KMS-11 (cell line): ENCODE measurements at regions not wholly inside any gene's neighbourhood (a gene's known extent, or its start where the extent isn't known, plus 50 kb on each side); places are given as distances from the start of the nearest gene placed in this dataset.

Source experiments
- H2AFZ ChIP-seq: fragments of 200-600 bp; sonication (generic); 2 replicates; pipeline ENCODE4 v1.6.1; 2016; ENCODE audit warnings: antibody characterized with exemption, mixed run types, low read depth
- H3K27ac ChIP-seq: fragments of 200-600 bp; sonication (generic); 2 replicates; pipeline ENCODE4 v1.6.1; 2016; ENCODE audit warnings: mild to moderate bottlenecking, mixed run types
- H3K27me3 ChIP-seq: fragments of 200-600 bp; sonication (generic); 2 replicates; pipeline ENCODE4 v1.6.1; 2017; ENCODE audit warnings: mild to moderate bottlenecking, low read depth, mixed run types, moderate library complexity; ENCODE audit not compliant: insufficient read depth
- H3K36me3 ChIP-seq: fragments of 200-600 bp; sonication (generic); 2 replicates; pipeline ENCODE4 v1.6.1; 2017; ENCODE audit warnings: mild to moderate bottlenecking, mixed run types; ENCODE audit not compliant: insufficient read depth
- H3K4me1 ChIP-seq: fragments of 200-600 bp; sonication (generic); 2 replicates; pipeline ENCODE4 v1.6.1; 2016; ENCODE audit warnings: mild to moderate bottlenecking, low read depth, mixed run types; ENCODE audit not compliant: poor library complexity, severe bottlenecking
- H3K4me2 ChIP-seq: fragments of 200-600 bp; sonication (generic); 2 replicates; pipeline ENCODE4 v1.7.0; 2016; ENCODE audit warnings: mild to moderate bottlenecking, mixed run types
- H3K4me3 ChIP-seq: fragments of 200-600 bp; sonication (generic); IDR thresholded peaks from 2 replicates; pipeline ENCODE4 v1.6.1; 2017; ENCODE audit warnings: low read depth, low read length, mixed read lengths; ENCODE audit not compliant: insufficient read depth
- H3K79me2 ChIP-seq: fragments of 200-600 bp; sonication (generic); 2 replicates; pipeline ENCODE4 v1.6.1; 2016; ENCODE audit warnings: low read depth, mixed run types; ENCODE audit not compliant: insufficient read depth
- H3K9ac ChIP-seq: fragments of 200-600 bp; sonication (generic); 2 replicates; pipeline ENCODE4 v1.6.1; 2016; ENCODE audit warnings: mild to moderate bottlenecking, mixed run types
- H4K20me1 ChIP-seq: fragments of 200-600 bp; sonication (generic); 2 replicates; pipeline ENCODE4 v1.6.1; 2016; ENCODE audit warnings: mild to moderate bottlenecking, mixed run types; ENCODE audit not compliant: insufficient read depth
- TF ChIP-seq, protein P1 (sequence below): fragments of 200-600 bp; sonication (generic); conservative IDR thresholded peaks from 2 replicates; pipeline ENCODE4 v1.6.1; 2017; ENCODE audit warnings: low read depth, mild to moderate bottlenecking, antibody characterized with exemption, low read length, moderate library complexity, mixed read lengths

DNA sequence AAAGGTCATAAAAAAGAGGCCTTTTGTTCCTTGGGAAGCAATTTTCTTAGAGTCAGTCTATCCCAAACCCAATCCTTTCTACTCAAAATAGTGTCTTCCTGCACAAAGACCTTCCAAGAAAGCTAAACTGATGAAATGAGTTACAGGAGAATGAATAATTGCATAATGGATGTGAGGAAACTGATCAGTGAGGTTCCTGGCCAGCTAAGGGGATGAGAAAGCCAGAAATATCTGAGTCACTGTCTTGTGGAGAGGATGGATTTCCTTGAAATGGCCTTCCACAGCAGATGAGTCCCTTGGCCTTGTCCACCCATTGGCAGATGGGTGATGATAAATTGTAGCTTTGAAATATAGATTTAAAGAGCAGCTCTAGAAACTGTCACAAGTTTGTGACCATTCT lies 756.1 kb downstream of the DNAH5 start:
- Histone ChIP-seq H3K36me3 (no peaks in the 10 kb centered on the region), H2AFZ (no peak overlapping the region), H3K4me1 (no peaks in the 10 kb centered on the region), H3K9ac (no peak overlapping the region), H3K27me3 (no peaks in the 10 kb centered on the region), H3K27ac (no peak overlapping the region), H3K4me3 (no peak overlapping the region), H4K20me1 (no peaks in the 10 kb centered on the region), H3K4me2 (no peak overlapping the region), H3K79me2 (no peaks in the 10 kb centered on the region)
- TF ChIP-seq, protein P1, sequence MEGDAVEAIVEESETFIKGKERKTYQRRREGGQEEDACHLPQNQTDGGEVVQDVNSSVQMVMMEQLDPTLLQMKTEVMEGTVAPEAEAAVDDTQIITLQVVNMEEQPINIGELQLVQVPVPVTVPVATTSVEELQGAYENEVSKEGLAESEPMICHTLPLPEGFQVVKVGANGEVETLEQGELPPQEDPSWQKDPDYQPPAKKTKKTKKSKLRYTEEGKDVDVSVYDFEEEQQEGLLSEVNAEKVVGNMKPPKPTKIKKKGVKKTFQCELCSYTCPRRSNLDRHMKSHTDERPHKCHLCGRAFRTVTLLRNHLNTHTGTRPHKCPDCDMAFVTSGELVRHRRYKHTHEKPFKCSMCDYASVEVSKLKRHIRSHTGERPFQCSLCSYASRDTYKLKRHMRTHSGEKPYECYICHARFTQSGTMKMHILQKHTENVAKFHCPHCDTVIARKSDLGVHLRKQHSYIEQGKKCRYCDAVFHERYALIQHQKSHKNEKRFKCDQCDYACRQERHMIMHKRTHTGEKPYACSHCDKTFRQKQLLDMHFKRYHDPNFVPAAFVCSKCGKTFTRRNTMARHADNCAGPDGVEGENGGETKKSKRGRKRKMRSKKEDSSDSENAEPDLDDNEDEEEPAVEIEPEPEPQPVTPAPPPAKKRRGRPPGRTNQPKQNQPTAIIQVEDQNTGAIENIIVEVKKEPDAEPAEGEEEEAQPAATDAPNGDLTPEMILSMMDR: no peak

DNA sequence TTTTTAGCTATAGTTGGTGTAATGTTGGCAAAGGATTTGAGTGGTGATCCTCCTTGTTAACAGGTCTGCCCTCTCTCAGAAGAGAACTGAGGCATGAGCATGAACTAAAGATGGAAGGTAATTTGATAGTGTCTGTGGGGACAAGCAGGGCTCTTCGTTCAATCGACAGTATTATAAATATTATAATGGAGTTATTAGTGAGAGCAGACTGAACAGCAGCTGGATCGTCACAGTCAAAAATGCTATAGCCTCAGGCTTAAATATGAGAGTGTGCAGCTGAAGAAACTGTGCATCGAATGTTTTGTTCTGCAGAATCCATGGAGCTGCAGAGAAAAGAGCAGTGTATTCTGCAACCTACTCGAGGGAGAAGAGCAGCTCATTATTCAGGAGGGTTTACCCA lies 757.3 kb downstream of the DNAH5 start:
- Histone ChIP-seq H3K4me3 (no peak overlapping the region), H4K20me1 (no peaks in the 10 kb centered on the region), H3K4me2 (no peak overlapping the region), H3K9ac (no peak overlapping the region), H3K36me3 (no peaks in the 10 kb centered on the region), H3K27me3 (no peaks in the 10 kb centered on the region), H2AFZ (no peak overlapping the region), H3K79me2 (no peaks in the 10 kb centered on the region), H3K4me1 (no peaks in the 10 kb centered on the region), H3K27ac (no peak overlapping the region)
- TF ChIP-seq, protein P1: no peak

DNA sequence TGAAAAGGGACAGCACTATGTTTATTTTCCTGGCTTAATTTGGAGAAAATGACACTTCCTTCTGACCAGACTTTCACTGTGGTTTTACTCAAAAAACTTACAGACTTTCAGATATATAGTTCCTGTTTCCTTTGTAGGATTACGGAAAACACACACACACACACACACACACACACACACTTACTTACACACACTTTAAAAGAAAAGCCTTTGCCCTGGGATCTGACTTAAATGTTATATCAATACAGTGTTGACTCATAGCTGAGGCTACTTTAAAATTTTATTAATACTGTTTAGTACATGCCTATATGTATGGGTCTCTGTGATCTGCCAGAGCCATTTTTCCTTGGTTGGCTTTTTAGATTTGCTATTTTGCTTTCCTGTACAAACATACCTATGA lies 758.3 kb downstream of the DNAH5 start:
- no peak overlapping the region for H2AFZ ChIP-seq
- H3K9ac ChIP-seq: no peak overlapping the region
- TF ChIP-seq, protein P1: no peak
- no peak overlapping the region for H3K27ac ChIP-seq
- no peaks in the 10 kb centered on the region for H3K27me3 ChIP-seq
- H3K4me3 ChIP-seq: no peak overlapping the region
- H3K4me2 ChIP-seq: no peak overlapping the region
- H3K36me3 ChIP-seq: no peaks in the 10 kb centered on the region
- H3K4me1 ChIP-seq: no peaks in the 10 kb centered on the region
- no peaks in the 10 kb centered on the region for H3K79me2 ChIP-seq
- no peaks in the 10 kb centered on the region for H4K20me1 ChIP-seq

DNA sequence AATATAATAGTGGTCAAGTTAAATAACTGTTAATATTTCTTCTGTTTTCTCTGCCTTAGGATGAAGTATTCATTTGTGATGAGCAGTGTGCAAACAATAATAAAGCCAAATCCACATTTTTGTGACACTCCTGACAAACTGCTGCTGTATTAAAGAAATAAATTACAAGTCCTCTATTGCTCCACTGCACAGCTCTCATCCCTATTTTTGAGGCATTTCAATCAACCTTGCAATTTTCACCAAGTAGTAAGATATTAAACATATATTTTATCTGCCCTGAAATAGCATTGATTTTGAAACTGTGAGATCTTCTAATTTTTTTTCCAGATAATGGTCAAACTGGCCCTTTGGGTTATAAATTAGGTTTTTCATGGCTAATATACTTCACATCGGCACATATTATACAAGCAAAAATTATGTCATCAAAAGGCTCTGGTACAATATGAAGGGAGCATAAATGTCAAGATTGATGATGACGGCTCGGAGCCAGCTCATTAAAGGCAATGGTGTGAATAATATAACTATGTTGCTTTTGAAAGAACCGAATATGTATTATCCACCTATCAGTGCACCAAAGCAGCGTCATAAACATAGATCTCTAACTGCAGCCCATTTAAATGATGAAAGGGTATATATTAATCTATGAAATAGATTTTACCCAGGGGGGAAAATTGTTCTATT lies 764.9 kb downstream of the DNAH5 start:
- Histone ChIP-seq H3K9ac (no peak overlapping the region), H3K4me2 (no peak overlapping the region), H4K20me1 (no peaks in the 10 kb centered on the region), H3K27me3 (no peaks in the 10 kb centered on the region), H2AFZ (no peak overlapping the region), H3K79me2 (no peaks in the 10 kb centered on the region), H3K36me3 (no peaks in the 10 kb centered on the region), H3K4me1 (no peaks in the 10 kb centered on the region), H3K4me3 (no peak overlapping the region), H3K27ac (no peak overlapping the region)
- TF ChIP-seq, protein P1: no peak
